ENCODE measurements at regions not wholly inside any gene's neighbourhood (a gene's known extent, or its start where the extent isn't known, plus 50 kb on each side); places are given as distances from the start of the nearest gene placed in this dataset.

DNA sequence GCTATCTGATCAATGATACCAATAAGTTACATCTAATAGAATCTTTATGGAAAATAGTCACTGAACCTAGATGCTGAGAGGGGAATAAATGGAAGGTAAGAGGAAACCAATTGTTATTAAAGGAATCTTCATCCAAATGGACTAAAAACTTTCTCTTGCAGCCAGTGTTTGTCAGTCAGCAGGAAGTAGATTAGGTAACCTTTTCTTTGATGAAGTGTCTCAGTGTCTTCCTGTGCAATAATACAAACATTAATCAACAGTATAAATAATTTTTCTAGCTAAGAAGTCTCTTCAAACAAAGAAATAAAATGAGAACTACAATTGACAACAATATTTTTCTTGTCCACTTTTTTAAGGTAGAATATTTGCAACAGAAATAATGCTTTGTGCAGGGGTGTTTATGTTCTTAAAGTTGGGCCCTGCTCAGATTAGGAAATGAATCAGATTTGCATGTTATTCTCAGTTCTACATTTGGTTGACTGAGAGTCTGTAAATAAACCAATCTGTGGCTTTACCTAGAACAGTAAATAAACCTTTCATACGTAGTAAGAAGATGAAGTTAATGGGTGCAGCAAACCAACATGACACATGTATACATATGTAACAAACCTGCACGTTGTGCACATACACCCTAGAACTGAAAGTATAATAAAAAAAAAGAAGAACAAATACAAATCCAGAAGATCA lies 391.4 kb downstream of the MRPL39 start:
- TF ChIP-seq POLR2AphosphoS5 (IDR thresholded peaks at IDR 0.05) (no peak), CTCF (IDR thresholded peaks at IDR 0.05) (no peak)
